ENCODE measurements at regions not wholly inside any gene's neighbourhood (a gene's known extent, or its start where the extent isn't known, plus 50 kb on each side); places are given as distances from the start of the nearest gene placed in this dataset.
"Not testable (repeated sequence)": the region's sequence is repeated elsewhere in the genome, so short reads cannot be mapped to it uniquely, and the experiment has no call there.

GRCh38 chr9:99490729-99491128, 268.6 kb downstream of the SEC61B start:
- DNase-seq = no peak

- no peak for DNase-seq
These were observed 269.5 kb downstream of the SEC61B start for GRCh38 chr9:99491408-99492158.

- no peak for DNase-seq
These were observed 275.6 kb downstream of the SEC61B start for GRCh38 chr9:99497641-99498040.

GRCh38 chr9:99498979-99499378, 276.9 kb downstream of the SEC61B start:
- not testable (repeated sequence) for DNase-seq

DNA sequence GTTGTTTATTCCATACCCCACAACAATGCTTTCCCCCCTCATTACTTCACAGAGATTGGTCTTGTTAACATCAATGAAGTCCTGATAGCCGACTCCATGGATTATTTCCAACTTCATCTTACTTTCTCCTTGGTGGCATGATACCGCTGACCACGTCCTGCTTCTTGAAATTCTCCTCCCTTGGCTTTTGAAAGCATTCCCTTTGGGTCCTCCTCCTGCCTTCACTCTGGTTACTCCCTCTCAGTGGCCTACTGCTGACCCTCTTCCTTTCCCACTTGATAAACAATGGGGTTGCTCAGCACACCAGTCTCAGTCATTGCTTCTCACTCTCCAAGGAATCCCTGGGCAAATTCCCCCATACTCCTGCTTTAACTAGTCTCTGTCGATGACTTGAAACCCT, 283.9 kb downstream of the SEC61B start:
- DNase-seq = no peak

GRCh38 chr9:99506747-99507348, 284.8 kb downstream of the SEC61B start:
- no peak for DNase-seq

DNA sequence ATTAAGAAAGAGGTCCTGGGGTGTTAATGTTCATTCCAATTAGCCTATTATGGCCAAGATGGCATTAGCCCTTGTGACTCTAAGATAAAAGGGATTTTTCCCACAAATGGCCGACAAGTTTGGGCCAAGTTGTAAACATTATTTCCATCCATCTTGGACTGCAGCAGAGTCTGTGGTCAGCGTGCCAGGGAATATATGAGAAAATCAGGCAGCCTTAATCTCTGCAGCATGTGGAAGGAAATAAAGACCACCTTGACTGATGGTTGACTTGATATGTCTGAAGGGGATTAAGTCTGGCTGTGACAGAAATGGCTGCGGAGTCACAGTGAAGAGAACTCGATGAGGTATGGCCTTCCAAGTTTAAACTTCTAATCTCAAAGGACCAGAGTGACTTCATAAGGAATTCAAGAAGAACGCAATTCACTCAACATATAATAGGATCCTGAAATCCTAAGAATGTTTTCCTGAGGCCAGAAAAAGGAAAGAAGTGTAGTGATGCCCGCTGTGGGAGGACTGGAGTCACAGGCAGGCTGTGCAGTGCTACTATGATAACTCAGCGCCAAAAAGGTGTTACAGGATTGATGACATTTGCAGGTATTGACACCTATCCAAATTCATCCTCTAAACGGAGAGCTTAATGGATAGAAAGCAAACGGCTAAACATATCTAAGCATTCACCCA, 287.1 kb downstream of the SEC61B start:
- no peak for DNase-seq

- DNase-seq = no peak
These were observed 287.9 kb downstream of the SEC61B start for GRCh38 chr9:99509900-99510535.

- DNase-seq = no peak
These were observed 289.6 kb downstream of the SEC61B start for GRCh38 chr9:99511723-99512122.

DNA sequence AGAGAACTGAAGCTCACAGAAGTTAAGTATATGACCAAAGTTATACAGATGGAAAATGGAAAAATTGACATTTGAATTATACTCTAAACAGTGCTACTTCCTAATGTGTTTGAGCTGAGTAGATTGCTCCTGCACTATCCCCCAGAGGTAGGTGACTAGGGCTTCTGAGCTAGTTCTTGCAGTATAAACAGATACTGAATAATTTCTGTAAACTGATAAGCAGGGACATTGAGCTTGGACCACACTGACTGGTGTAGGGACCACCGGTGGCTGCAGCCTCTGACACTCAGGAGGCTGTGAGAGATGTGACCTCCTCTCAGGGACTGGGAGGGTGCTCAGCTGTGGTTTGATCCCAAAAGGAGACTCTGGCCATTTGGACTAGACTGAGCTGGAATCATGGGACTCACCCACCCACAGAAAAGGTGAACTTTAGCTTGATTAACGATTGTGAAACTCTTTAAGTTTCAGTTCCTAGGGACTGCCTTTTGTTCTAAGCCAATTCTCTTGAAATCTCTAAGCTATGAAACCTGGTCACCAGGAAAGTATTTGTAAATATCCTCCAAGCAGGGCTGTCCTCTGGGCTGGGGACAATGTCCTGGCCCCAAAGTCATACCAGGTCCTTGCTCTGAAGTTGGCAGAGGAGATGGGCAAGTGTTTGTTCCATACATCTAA, 291.5 kb downstream of the SEC61B start:
- no peak for DNase-seq

GRCh38 chr9:99515093-99515492, 293.0 kb downstream of the SEC61B start:
- DNase-seq = peak in 1 of 2 donors; percentile 41

DNA sequence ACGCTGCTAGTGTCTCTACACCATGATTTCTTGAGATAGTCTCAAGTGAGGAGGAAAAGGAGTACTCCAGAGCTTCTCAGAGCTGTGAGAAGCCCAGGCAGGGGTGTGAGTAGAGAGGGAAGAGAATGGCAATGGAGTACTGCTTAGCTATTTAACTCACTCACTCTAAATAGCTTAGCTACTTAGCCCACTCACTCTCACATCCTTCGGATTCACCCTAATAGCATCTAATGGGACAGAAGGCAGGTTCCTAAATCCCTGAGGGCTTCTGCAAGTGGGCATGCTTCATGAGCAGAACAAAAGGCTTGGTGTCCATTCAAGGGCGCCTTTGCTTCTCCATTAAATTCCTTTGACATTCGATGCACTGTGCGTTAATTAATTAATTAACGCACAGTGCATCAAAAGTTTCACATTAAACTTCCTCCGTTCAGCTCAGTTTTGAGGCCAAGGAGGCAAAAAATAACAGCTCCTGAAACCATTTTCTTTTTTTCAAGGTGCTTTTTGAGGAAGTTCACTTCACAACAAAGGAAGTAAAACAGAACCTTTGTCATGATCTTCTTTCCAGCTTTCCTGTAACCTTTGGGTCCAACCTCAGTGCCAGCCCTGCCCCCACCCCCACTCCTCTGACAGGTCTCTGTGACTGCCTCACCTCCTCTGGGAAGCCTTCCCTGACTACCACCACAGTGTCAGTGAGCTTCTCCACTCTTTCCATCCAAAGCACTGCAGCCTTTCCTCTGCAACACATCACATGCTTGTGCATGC, 294.0 kb downstream of the SEC61B start:
- peak in 1 of 2 donors; percentile 16 for DNase-seq

DNA sequence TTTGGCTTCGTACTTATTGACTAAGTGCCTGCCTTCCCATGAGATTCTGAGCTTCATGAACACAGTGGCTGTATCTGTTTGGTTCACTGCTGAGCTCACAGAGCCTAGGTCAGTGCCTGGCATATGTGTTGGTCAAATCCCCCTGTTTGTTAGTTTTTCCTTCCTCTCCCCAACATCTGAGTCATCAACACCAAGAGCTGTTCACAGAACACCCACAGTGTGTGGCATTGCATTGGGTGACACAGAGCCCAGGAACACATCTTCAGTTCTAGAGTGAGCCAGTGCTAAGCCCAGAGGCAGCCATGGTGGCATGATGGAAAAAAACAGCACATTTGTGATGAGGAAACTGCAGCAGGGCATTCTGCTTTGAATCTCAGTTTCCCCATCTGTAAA, 294.6 kb downstream of the SEC61B start:
- peak in 1 of 2 donors; percentile 14 for DNase-seq

DNA sequence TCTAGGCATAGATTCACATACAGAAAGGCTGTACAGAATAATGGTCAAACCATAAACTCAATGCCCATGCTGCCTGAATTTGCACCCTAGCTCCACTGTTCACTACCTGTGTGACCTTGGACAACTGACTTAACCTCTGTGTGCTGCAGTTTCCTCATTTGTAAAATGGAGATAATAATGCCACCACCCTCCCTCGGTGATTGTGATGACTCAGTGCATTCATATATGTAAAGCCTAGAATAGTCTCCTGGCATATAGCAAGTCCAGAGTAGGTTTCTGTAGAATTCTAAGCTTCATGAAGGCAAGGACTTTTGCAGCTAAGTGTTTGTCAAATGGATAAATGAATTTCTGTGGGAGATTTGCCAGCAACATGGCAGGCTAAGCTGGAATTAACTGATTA, 297.8 kb upstream of the NR4A3 start:
- DNase-seq = no peak

DNA sequence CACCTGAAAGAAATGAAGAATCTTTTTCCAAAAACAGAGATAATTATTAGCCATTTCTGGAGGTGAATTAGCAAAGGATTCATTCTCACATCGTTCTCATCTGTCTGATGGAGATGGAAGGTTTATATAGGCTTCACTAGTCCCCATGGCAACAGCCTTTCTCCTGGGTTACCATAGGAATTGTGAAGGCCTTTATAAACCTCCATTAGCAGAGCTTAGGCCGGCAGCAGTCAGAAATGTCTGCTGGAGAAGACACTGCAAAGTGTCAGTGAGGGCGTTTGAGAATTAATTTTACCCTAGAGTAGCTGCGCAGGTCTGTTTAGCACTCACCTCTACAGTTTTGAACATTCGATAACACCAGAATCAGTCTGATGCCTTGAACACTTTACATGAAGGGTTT, 290.4 kb upstream of the NR4A3 start:
- DNase-seq = no peak

GRCh38 chr9:99533421-99533820, 288.3 kb upstream of the NR4A3 start:
- no peak for DNase-seq

DNA sequence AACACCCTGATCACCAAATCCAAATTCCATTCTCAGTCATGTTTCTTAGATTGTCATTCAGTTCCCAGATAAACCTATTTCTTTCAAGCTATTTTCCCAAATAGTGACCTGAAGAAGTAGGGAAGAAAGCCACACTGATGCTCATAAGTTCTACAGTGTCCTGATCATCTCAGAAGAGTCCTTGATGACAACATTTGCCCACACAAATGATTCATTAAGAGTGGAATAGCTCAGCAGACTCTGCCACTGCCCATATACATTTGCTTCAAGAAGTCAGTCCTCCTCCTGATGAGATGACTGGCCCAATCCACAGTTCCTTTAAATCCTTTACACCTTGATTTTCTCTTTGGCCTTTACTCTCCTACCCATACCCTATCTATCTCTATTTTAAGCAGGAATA, 283.7 kb upstream of the NR4A3 start:
- DNase-seq = no peak

GRCh38 chr9:99544526-99544925, 277.2 kb upstream of the NR4A3 start:
- DNase-seq = no peak

GRCh38 chr9:99549441-99549840, 272.2 kb upstream of the NR4A3 start:
- DNase-seq = no peak

GRCh38 chr9:99555792-99556191, 265.9 kb upstream of the NR4A3 start:
- no peak for DNase-seq

- no peak for DNase-seq
These were observed 264.7 kb upstream of the NR4A3 start for GRCh38 chr9:99556998-99557397.

- no peak for DNase-seq
These were observed 263.9 kb upstream of the NR4A3 start for GRCh38 chr9:99557816-99558215.
